K562 (cell line): ENCODE measurements at regions not wholly inside any gene's neighbourhood (a gene's known extent, or its start where the extent isn't known, plus 50 kb on each side); places are given as distances from the start of the nearest gene placed in this dataset.

ENCODE experiments used
- ZSCAN29 ChIP-seq: fragments of 450-650 bp; IDR thresholded peaks from 2 replicates; pipeline ENCODE4 v1.6.1; 2017
- TF ChIP-seq, protein P1 (sequence below), 2 experiments: fragments of 450-650 bp; conservative IDR thresholded peaks; 2 replicates each; pipeline ENCODE4 v1.6.1; 2017; ENCODE audit warnings: mild to moderate bottlenecking in 2 of 2, moderate library complexity in 2 of 2
- TF ChIP-seq, protein P2 (sequence below): sonication (generic); formaldehyde crosslinking; IDR thresholded peaks from 2 replicates; pipeline ENCODE4 v1.8.1; 2023; ENCODE audit warnings: mild to moderate bottlenecking, missing genetic modification reagents
- TF ChIP-seq, protein P3 (sequence below): fragments of 450-650 bp; IDR thresholded peaks from 2 replicates; pipeline ENCODE4 v1.6.1; 2018; ENCODE audit not compliant: partially characterized antibody

DNA sequence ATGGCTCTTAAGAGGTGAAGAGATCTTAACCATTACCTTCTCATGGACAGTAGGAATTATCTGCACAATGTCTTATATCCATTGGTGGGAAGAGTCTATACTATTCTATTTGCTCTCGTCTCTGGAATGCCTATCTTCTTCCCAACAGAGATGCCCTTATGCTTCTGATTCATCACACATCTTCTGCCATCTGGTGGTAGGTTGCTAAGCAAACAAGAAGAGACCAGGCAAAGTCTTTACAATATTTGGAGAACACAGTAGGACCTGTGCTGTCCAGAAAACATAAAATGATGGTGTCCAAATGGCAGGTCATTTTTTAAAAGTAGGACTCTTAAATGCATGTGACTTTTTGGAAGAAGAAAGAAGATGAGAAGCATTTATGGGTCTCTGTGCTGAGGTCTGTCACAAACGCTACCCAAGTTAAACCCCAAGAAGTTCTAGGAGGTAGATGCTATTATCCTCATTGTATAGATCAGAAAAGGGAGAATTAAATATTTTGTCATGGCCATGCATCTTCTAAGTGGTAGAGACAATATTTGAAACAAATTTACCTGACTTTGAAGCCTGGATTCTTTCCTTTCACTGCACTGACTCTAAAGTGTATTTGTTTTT lies 67.8 kb upstream of the NXPH1 start (continued):
- TF ChIP-seq ZSCAN29: no peak
- TF ChIP-seq, protein P1, sequence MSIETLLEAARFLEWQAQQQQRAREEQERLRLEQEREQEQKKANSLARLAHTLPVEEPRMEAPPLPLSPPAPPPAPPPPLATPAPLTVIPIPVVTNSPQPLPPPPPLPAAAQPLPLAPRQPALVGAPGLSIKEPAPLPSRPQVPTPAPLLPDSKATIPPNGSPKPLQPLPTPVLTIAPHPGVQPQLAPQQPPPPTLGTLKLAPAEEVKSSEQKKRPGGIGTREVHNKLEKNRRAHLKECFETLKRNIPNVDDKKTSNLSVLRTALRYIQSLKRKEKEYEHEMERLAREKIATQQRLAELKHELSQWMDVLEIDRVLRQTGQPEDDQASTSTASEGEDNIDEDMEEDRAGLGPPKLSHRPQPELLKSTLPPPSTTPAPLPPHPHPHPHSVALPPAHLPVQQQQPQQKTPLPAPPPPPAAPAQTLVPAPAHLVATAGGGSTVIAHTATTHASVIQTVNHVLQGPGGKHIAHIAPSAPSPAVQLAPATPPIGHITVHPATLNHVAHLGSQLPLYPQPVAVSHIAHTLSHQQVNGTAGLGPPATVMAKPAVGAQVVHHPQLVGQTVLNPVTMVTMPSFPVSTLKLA (conservative IDR thresholded peaks at IDR 0.05): no peak
- TF ChIP-seq, protein P2, sequence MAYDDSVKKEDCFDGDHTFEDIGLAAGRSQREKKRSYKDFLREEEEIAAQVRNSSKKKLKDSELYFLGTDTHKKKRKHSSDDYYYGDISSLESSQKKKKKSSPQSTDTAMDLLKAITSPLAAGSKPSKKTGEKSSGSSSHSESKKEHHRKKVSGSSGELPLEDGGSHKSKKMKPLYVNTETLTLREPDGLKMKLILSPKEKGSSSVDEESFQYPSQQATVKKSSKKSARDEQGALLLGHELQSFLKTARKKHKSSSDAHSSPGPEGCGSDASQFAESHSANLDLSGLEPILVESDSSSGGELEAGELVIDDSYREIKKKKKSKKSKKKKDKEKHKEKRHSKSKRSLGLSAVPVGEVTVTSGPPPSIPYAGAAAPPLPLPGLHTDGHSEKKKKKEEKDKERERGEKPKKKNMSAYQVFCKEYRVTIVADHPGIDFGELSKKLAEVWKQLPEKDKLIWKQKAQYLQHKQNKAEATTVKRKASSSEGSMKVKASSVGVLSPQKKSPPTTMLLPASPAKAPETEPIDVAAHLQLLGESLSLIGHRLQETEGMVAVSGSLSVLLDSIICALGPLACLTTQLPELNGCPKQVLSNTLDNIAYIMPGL (CRISPR knock-in tag): no peak
- TF ChIP-seq, protein P3, sequence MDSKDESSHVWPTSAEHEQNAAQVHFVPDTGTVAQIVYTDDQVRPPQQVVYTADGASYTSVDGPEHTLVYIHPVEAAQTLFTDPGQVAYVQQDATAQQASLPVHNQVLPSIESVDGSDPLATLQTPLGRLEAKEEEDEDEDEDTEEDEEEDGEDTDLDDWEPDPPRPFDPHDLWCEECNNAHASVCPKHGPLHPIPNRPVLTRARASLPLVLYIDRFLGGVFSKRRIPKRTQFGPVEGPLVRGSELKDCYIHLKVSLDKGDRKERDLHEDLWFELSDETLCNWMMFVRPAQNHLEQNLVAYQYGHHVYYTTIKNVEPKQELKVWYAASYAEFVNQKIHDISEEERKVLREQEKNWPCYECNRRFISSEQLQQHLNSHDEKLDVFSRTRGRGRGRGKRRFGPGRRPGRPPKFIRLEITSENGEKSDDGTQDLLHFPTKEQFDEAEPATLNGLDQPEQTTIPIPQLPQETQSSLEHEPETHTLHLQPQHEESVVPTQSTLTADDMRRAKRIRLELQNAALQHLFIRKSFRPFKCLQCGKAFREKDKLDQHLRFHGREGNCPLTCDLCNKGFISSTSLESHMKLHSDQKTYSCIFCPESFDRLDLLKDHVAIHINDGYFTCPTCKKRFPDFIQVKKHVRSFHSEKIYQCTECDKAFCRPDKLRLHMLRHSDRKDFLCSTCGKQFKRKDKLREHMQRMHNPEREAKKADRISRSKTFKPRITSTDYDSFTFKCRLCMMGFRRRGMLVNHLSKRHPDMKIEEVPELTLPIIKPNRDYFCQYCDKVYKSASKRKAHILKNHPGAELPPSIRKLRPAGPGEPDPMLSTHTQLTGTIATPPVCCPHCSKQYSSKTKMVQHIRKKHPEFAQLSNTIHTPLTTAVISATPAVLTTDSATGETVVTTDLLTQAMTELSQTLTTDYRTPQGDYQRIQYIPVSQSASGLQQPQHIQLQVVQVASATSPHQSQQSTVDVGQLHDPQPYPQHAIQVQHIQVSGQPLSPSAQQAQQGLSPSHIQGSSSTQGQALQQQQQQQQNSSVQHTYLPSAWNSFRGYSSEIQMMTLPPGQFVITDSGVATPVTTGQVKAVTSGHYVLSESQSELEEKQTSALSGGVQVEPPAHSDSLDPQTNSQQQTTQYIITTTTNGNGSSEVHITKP: no peak
